ENCODE measurements at regions not wholly inside any gene's neighbourhood (a gene's known extent, or its start where the extent isn't known, plus 50 kb on each side); places are given as distances from the start of the nearest gene placed in this dataset.

GRCh38 chr5:93019896-93020295 lies 561.1 kb downstream of the NR2F1-AS1 start:
- no peak for DNase-seq (ENCODE audit: low read depth)
- TF ChIP-seq MAX (IDR thresholded peaks at IDR 0.05; ENCODE audit: low read depth, low read length) (no peak), MYC (IDR thresholded peaks at IDR 0.05; ENCODE audit: low read depth, low read length) (no peak), CTCF (IDR thresholded peaks at IDR 0.05; ENCODE audit: low read depth, low read length) (no peak)
- H3K4me3 ChIP-seq (ENCODE audit: low read depth, low read length) = no peak overlapping the region

GRCh38 chr5:93018461-93018860 lies 562.6 kb downstream of the NR2F1-AS1 start:
- DNase-seq (ENCODE audit: low read depth) = no peak
- no peak for TF ChIP-seq CTCF (IDR thresholded peaks at IDR 0.05; ENCODE audit: low read depth, low read length)
- TF ChIP-seq MAX (IDR thresholded peaks at IDR 0.05; ENCODE audit: low read depth, low read length) = no peak
- no peak for TF ChIP-seq POLR2A (IDR thresholded peaks at IDR 0.05; ENCODE audit: extremely low read depth, insufficient read length)
- TF ChIP-seq MYC (IDR thresholded peaks at IDR 0.05; ENCODE audit: low read depth, low read length) = no peak
- no peak overlapping the region for H3K4me3 ChIP-seq (ENCODE audit: low read depth, low read length)

GRCh38 chr5:93017849-93018248 lies 563.2 kb downstream of the NR2F1-AS1 start:
- TF ChIP-seq MAX (IDR thresholded peaks at IDR 0.05; ENCODE audit: low read depth, low read length) (no peak), POLR2A (IDR thresholded peaks at IDR 0.05; ENCODE audit: extremely low read depth, insufficient read length) (no peak), MYC (IDR thresholded peaks at IDR 0.05; ENCODE audit: low read depth, low read length) (no peak), CTCF (IDR thresholded peaks at IDR 0.05; ENCODE audit: low read depth, low read length) (no peak)
- no peak overlapping the region for H3K4me3 ChIP-seq (ENCODE audit: low read depth, low read length)
- no peak for DNase-seq (ENCODE audit: low read depth)

- no peak for DNase-seq (ENCODE audit: low read depth)
- H3K4me3 ChIP-seq (ENCODE audit: low read depth, low read length) = no peak overlapping the region
- no peak for TF ChIP-seq CTCF (IDR thresholded peaks at IDR 0.05; ENCODE audit: low read depth, low read length)
- no peak for TF ChIP-seq MAX (IDR thresholded peaks at IDR 0.05; ENCODE audit: low read depth, low read length)
- no peak for TF ChIP-seq MYC (IDR thresholded peaks at IDR 0.05; ENCODE audit: low read depth, low read length)
- TF ChIP-seq POLR2A (IDR thresholded peaks at IDR 0.05; ENCODE audit: extremely low read depth, insufficient read length) = no peak
These were observed 563.6 kb downstream of the NR2F1-AS1 start for GRCh38 chr5:93017376-93017775.

- DNase-seq (ENCODE audit: low read depth) = no peak
- no peak for TF ChIP-seq CTCF (IDR thresholded peaks at IDR 0.05; ENCODE audit: low read depth, low read length)
- TF ChIP-seq POLR2A (IDR thresholded peaks at IDR 0.05; ENCODE audit: extremely low read depth, insufficient read length) = no peak
- TF ChIP-seq MYC (IDR thresholded peaks at IDR 0.05; ENCODE audit: low read depth, low read length) = no peak
- no peak for TF ChIP-seq MAX (IDR thresholded peaks at IDR 0.05; ENCODE audit: low read depth, low read length)
- no peak overlapping the region for H3K4me3 ChIP-seq (ENCODE audit: low read depth, low read length)
These were observed 570.4 kb downstream of the NR2F1-AS1 start for GRCh38 chr5:93010616-93011015.

- TF ChIP-seq MYC (IDR thresholded peaks at IDR 0.05; ENCODE audit: low read depth, low read length) (no peak), MAX (IDR thresholded peaks at IDR 0.05; ENCODE audit: low read depth, low read length) (no peak)
- no peak for DNase-seq (ENCODE audit: low read depth)
- H3K4me3 ChIP-seq (ENCODE audit: low read depth, low read length) = no peak overlapping the region
These were observed 571.0 kb downstream of the NR2F1-AS1 start for GRCh38 chr5:93010037-93010436.

Measured in NB4 (cell line).